Osteoblast (primary cell): ENCODE measurements at regions not wholly inside any gene's neighbourhood (a gene's known extent, or its start where the extent isn't known, plus 50 kb on each side); places are given as distances from the start of the nearest gene placed in this dataset.

Experiments
- DNase-seq: peaks from one replicate; pipeline ENCODE4 v3.0.0; 2011; ENCODE audit warnings: low spot score, mixed read lengths; ENCODE audit not compliant: insufficient read length; ENCODE audit errors: missing footprints
- H2AFZ ChIP-seq: 2 replicates; pipeline ENCODE4 v1.6.0; 2011; ENCODE audit warnings: mild to moderate bottlenecking, low read length
- H3K27ac ChIP-seq: 2 replicates; pipeline ENCODE4 v1.5.1; 2011; ENCODE audit warnings: mild to moderate bottlenecking, low read depth, low read length, moderate library complexity
- H3K27me3 ChIP-seq: 2 replicates; pipeline ENCODE4 v1.6.0; 2012; ENCODE audit warnings: mild to moderate bottlenecking, control low read depth, inconsistent platforms, low read length, moderate library complexity; ENCODE audit not compliant: insufficient read depth
- H3K36me3 ChIP-seq: 2 replicates; pipeline ENCODE4 v1.5.1; 2011; ENCODE audit warnings: mild to moderate bottlenecking, low read length, control low read depth, moderate library complexity; ENCODE audit not compliant: insufficient read depth
- H3K4me1 ChIP-seq: 2 replicates; pipeline ENCODE4 v1.5.1; 2011; ENCODE audit warnings: mild to moderate bottlenecking, low read length, control low read depth, moderate library complexity; ENCODE audit not compliant: insufficient read depth
- H3K4me2 ChIP-seq: 2 replicates; pipeline ENCODE4 v1.6.0; 2011; ENCODE audit warnings: mild to moderate bottlenecking, low read length; ENCODE audit not compliant: insufficient read depth
- H3K4me3 ChIP-seq: fragments of 200-600 bp; sonication (generic); 3 replicates; pipeline ENCODE4 v1.5.1; 2012; ENCODE audit warnings: mild to moderate bottlenecking, low read length, inconsistent platforms; ENCODE audit not compliant: insufficient read depth
- H3K79me2 ChIP-seq: 2 replicates; pipeline ENCODE4 v1.6.0; 2012; ENCODE audit warnings: mild to moderate bottlenecking, low read length, control low read depth, inconsistent platforms; ENCODE audit not compliant: insufficient read depth
- H3K9me3 ChIP-seq: 2 replicates; pipeline ENCODE4 v1.5.1; 2011; ENCODE audit warnings: low read depth, low read length, control low read depth
- H4K20me1 ChIP-seq: 2 replicates; pipeline ENCODE4 v1.6.0; 2012; ENCODE audit warnings: mild to moderate bottlenecking, low read length, control low read depth; ENCODE audit not compliant: insufficient read depth
- CTCF ChIP-seq: IDR thresholded peaks from 2 replicates; pipeline ENCODE4 v1.5.1; 2011; ENCODE audit warnings: mild to moderate bottlenecking, low read depth, low read length, moderate library complexity; ENCODE audit errors: extremely low read depth

- H3K4me3 ChIP-seq = no peak overlapping the region
- H4K20me1 ChIP-seq = no peaks in the 10 kb centered on the region
- H3K79me2 ChIP-seq = no peaks in the 10 kb centered on the region
- no peak overlapping the region for H3K27ac ChIP-seq
- DNase-seq = no peak
- no peaks in the 10 kb centered on the region for H3K36me3 ChIP-seq
- H2AFZ ChIP-seq = no peak overlapping the region
- no peaks in the 10 kb centered on the region for H3K27me3 ChIP-seq
- H3K4me2 ChIP-seq = no peak overlapping the region
- no peaks in the 10 kb centered on the region for H3K4me1 ChIP-seq
- H3K9me3 ChIP-seq = peaks cover 4% of the 10 kb centered on the region
- TF ChIP-seq CTCF = no peak
Measured at GRCh38 chr14:40758076-40758475, 848.6 kb upstream of the LRFN5 start.

GRCh38 chr14:40757376-40757950 is 849.2 kb upstream of the LRFN5 start:
- no peaks in the 10 kb centered on the region for H3K27me3 ChIP-seq
- H3K79me2 ChIP-seq = no peaks in the 10 kb centered on the region
- no peak for DNase-seq
- no peak overlapping the region for H3K27ac ChIP-seq
- H3K4me2 ChIP-seq = no peak overlapping the region
- no peaks in the 10 kb centered on the region for H4K20me1 ChIP-seq
- no peaks in the 10 kb centered on the region for H3K4me1 ChIP-seq
- no peak overlapping the region for H3K4me3 ChIP-seq
- no peak overlapping the region for H2AFZ ChIP-seq
- TF ChIP-seq CTCF = no peak
- no peaks in the 10 kb centered on the region for H3K36me3 ChIP-seq
- H3K9me3 ChIP-seq = peaks cover 4% of the 10 kb centered on the region

GRCh38 chr14:40733206-40733605 is 873.5 kb upstream of the LRFN5 start:
- H3K9me3 ChIP-seq = peaks cover 2% of the 10 kb centered on the region
- H3K79me2 ChIP-seq = no peaks in the 10 kb centered on the region
- no peak overlapping the region for H2AFZ ChIP-seq
- DNase-seq = peak; percentile 21
- no peak for TF ChIP-seq CTCF
- no peaks in the 10 kb centered on the region for H3K36me3 ChIP-seq
- H3K4me2 ChIP-seq = no peak overlapping the region
- no peaks in the 10 kb centered on the region for H4K20me1 ChIP-seq
- H3K27me3 ChIP-seq = no peaks in the 10 kb centered on the region
- no peak overlapping the region for H3K4me3 ChIP-seq
- no peak overlapping the region for H3K27ac ChIP-seq
- H3K4me1 ChIP-seq = no peaks in the 10 kb centered on the region

- no peak for DNase-seq
- Histone ChIP-seq H3K27me3 (no peaks in the 10 kb centered on the region), H3K79me2 (no peaks in the 10 kb centered on the region), H3K4me3 (no peak overlapping the region), H3K4me1 (no peaks in the 10 kb centered on the region), H3K4me2 (no peak overlapping the region), H4K20me1 (no peaks in the 10 kb centered on the region), H3K27ac (no peak overlapping the region), H3K36me3 (no peaks in the 10 kb centered on the region), H3K9me3 (peaks cover 2% of the 10 kb centered on the region), H2AFZ (no peak overlapping the region)
- no peak for TF ChIP-seq CTCF
Measured at GRCh38 chr14:40727107-40727506, 879.6 kb upstream of the LRFN5 start.
